ENCODE measurements at regions not wholly inside any gene's neighbourhood (a gene's known extent, or its start where the extent isn't known, plus 50 kb on each side); places are given as distances from the start of the nearest gene placed in this dataset.
A peak's percentile ranks its signal among the peaks of the same experiment; 100 is the strongest.

DNA sequence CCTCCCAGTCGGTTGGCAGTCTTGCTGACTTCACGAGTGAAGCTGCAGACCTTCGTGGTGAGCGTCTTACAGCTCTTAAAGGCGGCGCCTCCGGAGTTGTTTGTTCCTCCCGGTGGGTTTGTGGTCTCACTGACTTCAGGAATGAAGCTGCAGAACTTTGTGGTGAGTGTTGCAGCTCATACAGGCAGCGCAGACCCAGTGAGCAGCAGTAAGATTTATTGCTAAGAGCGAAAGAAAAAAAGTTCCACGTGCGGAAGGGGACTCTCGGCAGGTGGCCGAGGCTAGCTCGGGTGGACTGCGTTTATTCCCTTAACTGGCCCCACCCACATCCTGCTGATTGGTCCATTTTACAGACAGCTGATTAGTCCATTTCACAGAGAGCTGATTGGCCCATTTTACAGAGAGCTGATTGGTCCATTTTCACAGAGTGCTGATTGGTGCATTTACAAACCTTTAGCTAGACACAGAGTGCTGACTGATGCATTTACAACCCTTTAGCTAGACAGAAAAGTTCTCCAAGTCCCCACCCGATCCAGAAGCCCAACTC lies 240.3 kb downstream of the LRATD1 start:
- DNase-seq (no peak), ATAC-seq (ENCODE audit: low read depth in 2 of 2) (no peak)
- Histone ChIP-seq H3K27ac (ENCODE audit: insufficient read depth, low read length, poor library complexity, severe bottlenecking) (no peak overlapping the region), H3K9me3 (ENCODE audit: control insufficient read depth in 2 of 2, low read length in 2 of 2) (no peaks in the 10 kb centered on the region), H3K36me3 (ENCODE audit: control insufficient read depth, insufficient read depth, low read length) (no peaks in the 10 kb centered on the region), H3K4me3 (ENCODE audit: low read depth, low read length) (no peak overlapping the region), H3K4me1 (ENCODE audit: control insufficient read depth, insufficient read depth, low read length, poor library complexity, severe bottlenecking) (no peaks in the 10 kb centered on the region), H3K27me3 (ENCODE audit: control insufficient read depth, insufficient read depth, low read length) (no peaks in the 10 kb centered on the region)
- Mint-ChIP-seq H3K27me3 (no peaks in the 10 kb centered on the region), H3K9me3 (peaks cover 0 to 6% (median 1%) of the 10 kb centered on the region in 7 donors), H3K4me1 (no peaks in the 10 kb centered on the region), H3K36me3 (peaks cover 3% of the 10 kb centered on the region), H3K27ac (peak overlapping the region in 1 of 3 donors; percentile 35), H3K4me3 (no peak overlapping the region)

DNA sequence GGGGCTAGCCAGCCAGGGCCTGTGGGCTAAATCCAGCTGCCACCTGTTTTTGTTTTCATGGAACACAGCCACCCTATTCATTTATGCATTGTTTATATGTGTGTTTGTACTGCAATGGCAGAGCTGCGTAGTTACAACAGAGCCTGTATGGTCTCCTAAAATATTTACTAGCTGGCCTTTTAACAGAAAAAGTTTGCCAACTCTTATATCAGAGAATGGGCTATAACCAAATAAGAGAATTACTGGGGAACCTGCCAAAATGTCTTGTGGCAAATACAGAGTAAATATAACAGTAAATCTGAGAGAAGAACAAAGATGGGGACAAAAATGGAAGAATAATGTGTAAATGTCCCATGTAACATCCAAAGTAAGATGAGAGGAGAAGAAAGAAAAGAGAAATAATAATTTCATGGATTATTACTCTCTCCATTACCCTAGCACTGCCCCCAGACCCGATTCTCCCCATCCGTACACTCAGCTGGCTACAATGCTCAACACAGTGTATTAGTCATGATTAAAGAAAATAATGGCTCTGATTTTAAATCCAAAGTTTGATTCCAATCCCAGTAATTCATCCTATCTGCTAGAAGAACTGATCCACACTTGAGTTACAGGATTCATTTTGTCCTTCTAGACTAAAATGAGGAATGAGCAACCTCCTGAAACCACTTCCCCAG lies 249.3 kb downstream of the LRATD1 start:
- Histone ChIP-seq H3K9me3 (ENCODE audit: control insufficient read depth in 2 of 2, low read length in 2 of 2) (no peaks in the 10 kb centered on the region), H3K36me3 (ENCODE audit: control insufficient read depth, insufficient read depth, low read length) (no peaks in the 10 kb centered on the region), H3K27me3 (ENCODE audit: control insufficient read depth, insufficient read depth, low read length) (no peaks in the 10 kb centered on the region), H3K4me1 (ENCODE audit: control insufficient read depth, insufficient read depth, low read length, poor library complexity, severe bottlenecking) (no peaks in the 10 kb centered on the region), H3K4me3 (ENCODE audit: low read depth, low read length) (no peak overlapping the region), H3K27ac (ENCODE audit: insufficient read depth, low read length, poor library complexity, severe bottlenecking) (no peak overlapping the region)
- no peak overlapping the region for H3K4me3 Mint-ChIP-seq
- H3K9me3 Mint-ChIP-seq = peaks cover 0 to 4% (median 0%) of the 10 kb centered on the region in 7 donors
- no peak overlapping the region for H3K27ac Mint-ChIP-seq
- H3K27me3 Mint-ChIP-seq = no peaks in the 10 kb centered on the region
- DNase-seq (no peak), ATAC-seq (ENCODE audit: low read depth in 2 of 2) (no peak)
- H3K4me1 Mint-ChIP-seq = no peaks in the 10 kb centered on the region
- H3K36me3 Mint-ChIP-seq = no peaks in the 10 kb centered on the region

DNA sequence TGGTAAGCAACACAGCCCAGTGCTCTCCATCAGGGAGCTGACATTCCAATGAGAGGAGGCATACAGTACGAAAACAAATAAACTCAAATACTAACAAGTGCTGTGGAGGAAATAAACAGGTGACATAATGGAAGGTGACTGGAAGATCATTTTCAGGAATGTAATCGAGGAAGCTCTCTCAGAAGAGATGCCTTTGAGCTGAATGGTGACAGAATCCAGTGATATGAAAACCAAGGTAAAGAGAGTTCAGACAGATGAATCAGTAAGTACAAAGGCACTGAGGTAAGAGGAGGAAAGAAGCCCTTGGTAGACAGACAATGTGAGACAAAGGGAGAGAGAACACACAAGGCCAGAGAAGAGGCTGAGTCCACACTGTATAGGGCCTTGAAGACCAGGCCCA lies 252.1 kb downstream of the LRATD1 start:
- no peak overlapping the region for H3K4me3 ChIP-seq (ENCODE audit: low read depth, low read length)
- H3K27ac ChIP-seq (ENCODE audit: insufficient read depth, low read length, poor library complexity, severe bottlenecking) = no peak overlapping the region
- Mint-ChIP-seq H3K27ac (no peak overlapping the region), H3K9me3 (peaks cover 0 to 2% (median 0%) of the 10 kb centered on the region in 7 donors), H3K36me3 (no peaks in the 10 kb centered on the region), H3K27me3 (no peaks in the 10 kb centered on the region), H3K4me3 (no peak overlapping the region), H3K4me1 (no peaks in the 10 kb centered on the region)
- DNase-seq (no peak), ATAC-seq (ENCODE audit: low read depth in 2 of 2) (no peak)
- H3K4me1 ChIP-seq (ENCODE audit: control insufficient read depth, insufficient read depth, low read length, poor library complexity, severe bottlenecking) = no peaks in the 10 kb centered on the region
- H3K36me3 ChIP-seq (ENCODE audit: control insufficient read depth, insufficient read depth, low read length) = no peaks in the 10 kb centered on the region
- no peaks in the 10 kb centered on the region for H3K27me3 ChIP-seq (ENCODE audit: control insufficient read depth, insufficient read depth, low read length)
- no peaks in the 10 kb centered on the region for H3K9me3 ChIP-seq (ENCODE audit: control insufficient read depth in 2 of 2, low read length in 2 of 2)

GRCh38 chr2:14891546-14891945 lies 259.0 kb downstream of the LRATD1 start:
- H3K9me3 ChIP-seq (ENCODE audit: control insufficient read depth in 2 of 2, low read length in 2 of 2) = no peaks in the 10 kb centered on the region
- Mint-ChIP-seq H3K4me1 (no peaks in the 10 kb centered on the region), H3K36me3 (no peaks in the 10 kb centered on the region), H3K27ac (no peak overlapping the region), H3K27me3 (no peaks in the 10 kb centered on the region), H3K4me3 (no peak overlapping the region), H3K9me3 (peaks cover 0 to 4% (median 0%) of the 10 kb centered on the region in 7 donors)
- H3K4me3 ChIP-seq (ENCODE audit: low read depth, low read length) = no peak overlapping the region
- ATAC-seq (ENCODE audit: low read depth in 2 of 2) = no peak
- H3K36me3 ChIP-seq (ENCODE audit: control insufficient read depth, insufficient read depth, low read length) = no peaks in the 10 kb centered on the region
- H3K27me3 ChIP-seq (ENCODE audit: control insufficient read depth, insufficient read depth, low read length) = no peaks in the 10 kb centered on the region
- no peaks in the 10 kb centered on the region for H3K4me1 ChIP-seq (ENCODE audit: control insufficient read depth, insufficient read depth, low read length, poor library complexity, severe bottlenecking)
- no peak overlapping the region for H3K27ac ChIP-seq (ENCODE audit: insufficient read depth, low read length, poor library complexity, severe bottlenecking)
- no peak for DNase-seq

DNA sequence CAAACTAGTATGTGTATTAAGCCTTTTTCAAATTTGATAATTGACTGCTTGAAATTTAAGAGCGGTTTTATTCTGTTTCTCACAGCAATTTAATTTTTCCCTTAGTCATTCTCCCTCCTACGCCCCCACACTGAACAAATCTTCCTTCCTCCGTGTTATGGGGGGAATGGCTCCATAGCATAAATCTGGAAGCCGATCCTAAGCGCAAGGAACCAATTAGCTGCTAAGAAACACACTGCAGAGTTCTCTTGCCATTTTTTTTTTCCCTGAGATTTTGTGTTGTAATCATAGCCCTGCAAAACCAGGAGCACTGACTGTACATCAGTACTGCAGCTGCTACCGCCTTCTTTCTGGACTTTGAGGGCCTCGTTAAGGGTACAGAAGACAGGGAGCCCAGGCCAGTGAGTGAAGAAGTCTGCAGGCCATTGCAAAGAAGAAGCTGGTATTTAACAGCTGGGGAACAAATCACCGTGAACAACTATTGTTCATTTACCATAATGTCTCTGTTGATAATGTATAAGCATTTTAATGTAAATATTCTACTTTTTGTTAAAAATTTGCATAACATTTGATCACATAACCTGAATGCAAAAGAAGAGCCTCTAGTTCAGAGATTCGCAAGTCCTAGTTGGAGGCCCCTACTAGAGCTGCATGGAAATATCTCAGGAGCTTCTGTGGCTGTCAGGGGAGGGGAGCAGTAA lies 264.0 kb downstream of the LRATD1 start:
- Mint-ChIP-seq H3K4me3 (no peak overlapping the region), H3K9me3 (peaks cover 0 to 3% (median 0%) of the 10 kb centered on the region in 7 donors), H3K36me3 (no peaks in the 10 kb centered on the region), H3K27me3 (no peaks in the 10 kb centered on the region), H3K27ac (no peak overlapping the region), H3K4me1 (no peaks in the 10 kb centered on the region)
- Histone ChIP-seq H3K27me3 (ENCODE audit: control insufficient read depth, insufficient read depth, low read length) (no peaks in the 10 kb centered on the region), H3K27ac (ENCODE audit: insufficient read depth, low read length, poor library complexity, severe bottlenecking) (no peak overlapping the region), H3K9me3 (ENCODE audit: control insufficient read depth in 2 of 2, low read length in 2 of 2) (no peaks in the 10 kb centered on the region), H3K36me3 (ENCODE audit: control insufficient read depth, insufficient read depth, low read length) (no peaks in the 10 kb centered on the region), H3K4me3 (ENCODE audit: low read depth, low read length) (no peak overlapping the region), H3K4me1 (ENCODE audit: control insufficient read depth, insufficient read depth, low read length, poor library complexity, severe bottlenecking) (no peaks in the 10 kb centered on the region)
- DNase-seq = no peak
- no peak for ATAC-seq (ENCODE audit: low read depth in 2 of 2)

DNA sequence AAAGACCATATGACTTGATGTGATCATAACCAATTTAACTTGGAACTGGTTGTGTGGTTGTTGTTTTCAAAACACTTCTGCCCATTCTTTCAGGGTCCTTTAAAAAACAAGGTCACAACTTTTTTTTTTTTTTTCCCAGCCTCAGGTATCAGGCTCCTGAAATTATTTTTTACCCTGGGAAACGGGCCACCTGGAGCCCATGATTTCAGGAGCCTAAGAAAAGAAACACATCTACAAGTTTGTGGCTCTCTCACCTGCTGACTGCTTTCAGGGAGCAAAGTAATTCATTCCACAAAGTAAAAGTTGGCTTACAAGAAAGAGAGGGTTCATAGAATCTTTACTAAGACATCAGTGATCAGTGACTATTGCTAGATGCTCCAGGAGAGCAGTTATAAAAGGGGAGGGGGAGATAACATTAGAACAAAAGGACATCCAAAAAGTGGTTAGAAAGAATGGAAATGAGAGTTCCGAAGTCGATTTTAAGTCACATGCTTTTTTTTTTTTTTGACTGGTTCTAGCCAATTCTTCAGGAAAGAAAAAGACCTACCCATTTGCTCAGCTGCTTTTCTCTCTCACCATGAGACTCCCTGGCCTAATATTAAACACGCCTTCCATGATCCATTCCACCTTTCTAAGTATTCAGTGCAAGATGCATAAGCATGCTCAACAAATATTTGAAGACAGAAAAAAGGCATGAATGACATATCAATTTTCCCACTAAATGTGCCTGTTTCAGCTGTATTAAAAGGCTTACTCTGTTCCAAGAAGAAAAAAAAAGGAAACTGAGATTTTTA lies 267.3 kb downstream of the LRATD1 start:
- H3K4me1 Mint-ChIP-seq = no peaks in the 10 kb centered on the region

GRCh38 chr2:14901737-14902136 lies 269.2 kb downstream of the LRATD1 start:
- H3K27ac ChIP-seq (ENCODE audit: insufficient read depth, low read length, poor library complexity, severe bottlenecking) = no peak overlapping the region
- Mint-ChIP-seq H3K27me3 (no peaks in the 10 kb centered on the region), H3K4me3 (no peak overlapping the region), H3K4me1 (no peaks in the 10 kb centered on the region), H3K27ac (no peak overlapping the region), H3K36me3 (no peaks in the 10 kb centered on the region), H3K9me3 (no peaks in the 10 kb centered on the region)
- DNase-seq = no peak
- no peaks in the 10 kb centered on the region for H3K9me3 ChIP-seq (ENCODE audit: control insufficient read depth in 2 of 2, low read length in 2 of 2)
- no peaks in the 10 kb centered on the region for H3K36me3 ChIP-seq (ENCODE audit: control insufficient read depth, insufficient read depth, low read length)
- no peak overlapping the region for H3K4me3 ChIP-seq (ENCODE audit: low read depth, low read length)
- no peaks in the 10 kb centered on the region for H3K4me1 ChIP-seq (ENCODE audit: control insufficient read depth, insufficient read depth, low read length, poor library complexity, severe bottlenecking)
- no peaks in the 10 kb centered on the region for H3K27me3 ChIP-seq (ENCODE audit: control insufficient read depth, insufficient read depth, low read length)
- ATAC-seq (ENCODE audit: low read depth in 2 of 2) = no peak

More for the DNA sequence above, 267.3 kb downstream of the LRATD1 start:
- Mint-ChIP-seq H3K27me3 (no peaks in the 10 kb centered on the region), H3K27ac (no peak overlapping the region), H3K36me3 (no peaks in the 10 kb centered on the region), H3K9me3 (no peaks in the 10 kb centered on the region), H3K4me3 (no peak overlapping the region)
- H3K27ac ChIP-seq (ENCODE audit: insufficient read depth, low read length, poor library complexity, severe bottlenecking) = no peak overlapping the region
- no peaks in the 10 kb centered on the region for H3K9me3 ChIP-seq (ENCODE audit: control insufficient read depth in 2 of 2, low read length in 2 of 2)
- no peak for DNase-seq
- H3K4me1 ChIP-seq (ENCODE audit: control insufficient read depth, insufficient read depth, low read length, poor library complexity, severe bottlenecking) = no peaks in the 10 kb centered on the region
- no peaks in the 10 kb centered on the region for H3K27me3 ChIP-seq (ENCODE audit: control insufficient read depth, insufficient read depth, low read length)
- no peak for ATAC-seq (ENCODE audit: low read depth in 2 of 2)
- no peaks in the 10 kb centered on the region for H3K36me3 ChIP-seq (ENCODE audit: control insufficient read depth, insufficient read depth, low read length)
- H3K4me3 ChIP-seq (ENCODE audit: low read depth, low read length) = no peak overlapping the region
